ENCODE measurements at regions not wholly inside any gene's neighbourhood (a gene's known extent, or its start where the extent isn't known, plus 50 kb on each side); places are given as distances from the start of the nearest gene placed in this dataset.
A peak's percentile ranks its signal among the peaks of the same experiment; 100 is the strongest.

DNA sequence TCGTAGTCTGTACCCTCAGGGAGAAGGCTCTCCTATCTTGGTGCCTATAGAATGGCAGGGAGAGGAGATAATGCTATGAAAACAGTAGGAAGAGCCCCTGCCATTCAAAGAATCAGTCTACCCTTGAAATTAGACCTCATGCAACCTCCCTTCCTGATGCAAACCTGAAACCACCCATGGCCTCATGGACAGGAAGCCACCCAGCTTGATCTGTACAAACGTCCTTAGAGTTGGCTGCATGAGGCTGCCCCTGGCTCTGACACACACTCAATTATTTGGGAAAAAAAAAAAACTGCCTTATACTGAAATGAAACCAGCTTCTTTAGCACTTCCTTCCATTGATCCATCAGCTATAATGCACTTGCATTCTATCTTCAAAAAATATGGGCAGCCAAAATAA is 116.6 kb upstream of the BCL2L14 start:
- TF ChIP-seq, protein P1, sequence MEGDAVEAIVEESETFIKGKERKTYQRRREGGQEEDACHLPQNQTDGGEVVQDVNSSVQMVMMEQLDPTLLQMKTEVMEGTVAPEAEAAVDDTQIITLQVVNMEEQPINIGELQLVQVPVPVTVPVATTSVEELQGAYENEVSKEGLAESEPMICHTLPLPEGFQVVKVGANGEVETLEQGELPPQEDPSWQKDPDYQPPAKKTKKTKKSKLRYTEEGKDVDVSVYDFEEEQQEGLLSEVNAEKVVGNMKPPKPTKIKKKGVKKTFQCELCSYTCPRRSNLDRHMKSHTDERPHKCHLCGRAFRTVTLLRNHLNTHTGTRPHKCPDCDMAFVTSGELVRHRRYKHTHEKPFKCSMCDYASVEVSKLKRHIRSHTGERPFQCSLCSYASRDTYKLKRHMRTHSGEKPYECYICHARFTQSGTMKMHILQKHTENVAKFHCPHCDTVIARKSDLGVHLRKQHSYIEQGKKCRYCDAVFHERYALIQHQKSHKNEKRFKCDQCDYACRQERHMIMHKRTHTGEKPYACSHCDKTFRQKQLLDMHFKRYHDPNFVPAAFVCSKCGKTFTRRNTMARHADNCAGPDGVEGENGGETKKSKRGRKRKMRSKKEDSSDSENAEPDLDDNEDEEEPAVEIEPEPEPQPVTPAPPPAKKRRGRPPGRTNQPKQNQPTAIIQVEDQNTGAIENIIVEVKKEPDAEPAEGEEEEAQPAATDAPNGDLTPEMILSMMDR (IDR thresholded peaks at IDR 0.05) = no peak
- peaks cover 7% of the 10 kb centered on the region for H3K27me3 Mint-ChIP-seq (ENCODE audit: low read depth)
- H3K27ac Mint-ChIP-seq (ENCODE audit: unreplicated experiment) = no peak overlapping the region
- no peaks in the 10 kb centered on the region for H3K9me3 Mint-ChIP-seq (ENCODE audit: low read depth)
- no peak overlapping the region for H3K4me3 Mint-ChIP-seq (ENCODE audit: unreplicated experiment)
- DNase-seq (ENCODE audit: low spot score) = no peak
- no peaks in the 10 kb centered on the region for H3K36me3 Mint-ChIP-seq (ENCODE audit: low read depth)
- peaks cover 13% of the 10 kb centered on the region for H3K4me1 Mint-ChIP-seq (ENCODE audit: low read depth)

DNA sequence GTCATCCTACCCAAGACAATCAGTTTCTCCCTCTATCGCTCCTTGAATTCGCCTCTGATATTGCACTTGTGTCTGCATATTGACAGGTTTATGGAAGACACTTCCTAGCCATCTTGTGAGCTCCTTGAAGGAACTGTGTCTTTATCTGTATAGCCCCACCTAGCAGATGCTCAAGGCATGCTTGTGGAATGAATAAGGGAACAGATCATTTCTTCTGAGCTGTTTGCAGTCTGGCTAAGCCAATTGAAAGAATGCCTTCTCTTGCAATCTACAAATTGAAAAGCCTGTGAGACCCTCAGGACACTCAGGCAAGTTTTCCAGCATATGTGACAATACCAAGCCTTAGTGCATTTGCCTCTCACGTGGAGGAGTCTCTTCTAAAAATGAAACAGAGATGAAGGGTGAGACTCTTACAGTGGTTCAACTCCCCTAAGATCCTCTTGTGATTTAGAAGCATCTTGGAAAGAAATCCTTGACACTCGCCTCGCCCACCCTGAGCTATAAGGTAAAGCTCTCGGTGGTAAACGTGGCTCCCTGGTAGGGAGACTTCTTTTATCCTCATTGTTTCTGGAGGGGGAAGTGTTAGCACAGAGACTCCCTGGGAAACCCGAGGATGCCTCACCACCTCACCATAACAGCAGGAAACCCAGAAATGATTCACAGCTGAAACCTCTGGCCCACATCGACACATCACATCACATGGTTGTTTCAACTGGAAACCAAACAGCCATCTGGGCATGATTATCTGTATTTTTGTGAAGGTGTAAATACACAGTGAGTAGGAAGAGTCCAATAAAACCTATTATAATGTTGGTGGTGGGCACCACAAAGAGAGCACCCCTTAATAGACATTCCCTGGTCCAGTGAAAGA is 112.3 kb upstream of the BCL2L14 start:
- H3K36me3 Mint-ChIP-seq (ENCODE audit: low read depth) = no peaks in the 10 kb centered on the region
- peaks cover 2% of the 10 kb centered on the region for H3K9me3 Mint-ChIP-seq (ENCODE audit: low read depth)
- H3K4me1 Mint-ChIP-seq (ENCODE audit: low read depth) = peaks cover 23% of the 10 kb centered on the region
- H3K27me3 Mint-ChIP-seq (ENCODE audit: low read depth) = peaks cover 5% of the 10 kb centered on the region
- DNase-seq (ENCODE audit: low spot score) = no peak
- H3K27ac Mint-ChIP-seq (ENCODE audit: unreplicated experiment) = peak overlapping the region; percentile 74
- TF ChIP-seq, protein P1 (IDR thresholded peaks at IDR 0.05) = peak; percentile 29
- no peak overlapping the region for H3K4me3 Mint-ChIP-seq (ENCODE audit: unreplicated experiment)

DNA sequence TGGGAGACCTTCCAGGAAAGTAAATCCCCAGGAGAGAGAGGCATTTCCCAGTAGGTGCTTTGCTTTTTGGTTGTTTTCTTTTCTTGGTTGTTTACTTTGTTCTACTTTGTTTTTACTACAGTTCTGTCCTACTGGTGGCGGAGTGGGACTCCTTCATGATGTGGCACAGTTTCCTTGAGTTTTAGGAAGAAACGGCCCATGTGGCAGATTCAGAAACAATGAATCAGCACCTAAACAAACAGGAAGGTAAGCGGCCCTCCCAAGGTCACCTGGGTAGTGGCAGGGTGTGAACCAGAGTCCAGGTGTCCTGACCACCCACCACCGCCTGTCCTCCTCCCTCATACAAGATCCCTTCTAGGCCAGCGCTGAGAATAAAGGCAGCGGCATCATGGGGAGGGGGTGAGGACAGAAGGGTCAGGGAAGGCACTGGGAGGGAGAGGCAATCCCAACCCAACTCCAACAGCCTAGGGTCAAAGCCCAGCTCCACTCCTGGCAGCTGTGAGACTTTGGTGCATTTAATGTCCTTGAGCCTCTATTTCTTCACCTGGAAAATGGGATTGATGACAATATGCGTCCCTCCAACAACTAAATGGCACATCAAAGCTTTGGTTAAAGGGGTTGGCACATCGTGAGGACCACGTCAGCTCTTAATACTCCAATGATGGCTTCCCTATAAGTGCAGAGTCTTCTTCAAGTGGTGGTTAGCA is 111.5 kb upstream of the BCL2L14 start:
- peak overlapping the region; percentile 74 for H3K27ac Mint-ChIP-seq (ENCODE audit: unreplicated experiment)
- peaks cover 23% of the 10 kb centered on the region for H3K4me1 Mint-ChIP-seq (ENCODE audit: low read depth)
- no peak for DNase-seq (ENCODE audit: low spot score)
- H3K36me3 Mint-ChIP-seq (ENCODE audit: low read depth) = no peaks in the 10 kb centered on the region
- peaks cover 2% of the 10 kb centered on the region for H3K9me3 Mint-ChIP-seq (ENCODE audit: low read depth)
- TF ChIP-seq, protein P1 (IDR thresholded peaks at IDR 0.05) = no peak
- H3K27me3 Mint-ChIP-seq (ENCODE audit: low read depth) = peaks cover 5% of the 10 kb centered on the region
- H3K4me3 Mint-ChIP-seq (ENCODE audit: unreplicated experiment) = no peak overlapping the region

DNA sequence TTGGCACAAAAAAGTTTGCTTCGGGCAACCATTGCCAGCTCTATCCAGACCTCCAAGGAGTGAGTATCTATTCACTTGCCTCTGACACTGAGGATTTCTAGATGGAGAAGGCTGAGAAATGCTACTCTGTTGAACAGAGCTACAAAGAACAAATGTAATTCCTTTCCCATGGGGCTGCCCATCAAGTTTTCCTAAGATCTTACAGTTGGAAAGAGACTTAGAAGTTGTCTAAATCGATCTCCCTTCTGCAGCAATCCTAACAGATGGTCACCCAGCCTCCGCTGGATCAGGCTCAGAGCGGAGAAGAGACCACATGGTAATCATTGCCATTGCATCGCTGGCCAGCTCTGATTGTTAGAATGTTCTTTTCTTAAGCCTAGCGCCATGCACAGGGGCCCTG is 110.1 kb upstream of the BCL2L14 start:
- peaks cover 2% of the 10 kb centered on the region for H3K27me3 Mint-ChIP-seq (ENCODE audit: low read depth)
- no peaks in the 10 kb centered on the region for H3K36me3 Mint-ChIP-seq (ENCODE audit: low read depth)

DNA sequence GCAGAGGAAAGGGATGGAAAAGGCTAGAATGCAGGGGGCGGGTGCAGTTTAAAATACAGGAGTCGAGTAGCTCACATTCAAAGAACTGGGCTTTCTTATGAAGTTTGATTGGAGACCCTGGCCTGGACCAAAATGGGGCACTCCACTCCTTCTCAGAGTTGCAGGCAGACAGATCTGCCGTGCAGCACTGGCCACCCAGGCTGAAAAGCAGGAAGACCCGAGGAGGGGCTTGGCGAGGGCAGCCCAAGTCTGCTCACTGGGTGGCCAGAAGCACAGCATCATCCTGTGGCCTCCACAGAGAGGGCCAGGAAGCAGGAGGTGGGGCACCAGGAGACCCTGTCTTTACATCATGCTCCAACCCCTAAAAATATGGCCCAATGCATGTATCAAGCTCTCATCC is 109.1 kb upstream of the BCL2L14 start:
- TF ChIP-seq, protein P1 (IDR thresholded peaks at IDR 0.05) = no peak
- no peaks in the 10 kb centered on the region for H3K27me3 Mint-ChIP-seq (ENCODE audit: low read depth)
- no peak overlapping the region for H3K27ac Mint-ChIP-seq (ENCODE audit: unreplicated experiment)
- peaks cover 23% of the 10 kb centered on the region for H3K4me1 Mint-ChIP-seq (ENCODE audit: low read depth)
- DNase-seq (ENCODE audit: low spot score) = no peak
- H3K4me3 Mint-ChIP-seq (ENCODE audit: unreplicated experiment) = no peak overlapping the region
- H3K36me3 Mint-ChIP-seq (ENCODE audit: low read depth) = no peaks in the 10 kb centered on the region
- peaks cover 2% of the 10 kb centered on the region for H3K9me3 Mint-ChIP-seq (ENCODE audit: low read depth)

More for the DNA sequence above, 110.1 kb upstream of the BCL2L14 start:
- peaks cover 23% of the 10 kb centered on the region for H3K4me1 Mint-ChIP-seq (ENCODE audit: low read depth)
- peaks cover 2% of the 10 kb centered on the region for H3K9me3 Mint-ChIP-seq (ENCODE audit: low read depth)
- H3K4me3 Mint-ChIP-seq (ENCODE audit: unreplicated experiment) = no peak overlapping the region
- no peak overlapping the region for H3K27ac Mint-ChIP-seq (ENCODE audit: unreplicated experiment)
- TF ChIP-seq, protein P1 (IDR thresholded peaks at IDR 0.05) = no peak
- DNase-seq (ENCODE audit: low spot score) = no peak
